RWPE2 (cell line): ENCODE measurements at regions not wholly inside any gene's neighbourhood (a gene's known extent, or its start where the extent isn't known, plus 50 kb on each side); places are given as distances from the start of the nearest gene placed in this dataset.
"Not testable (repeated sequence)": the region's sequence is repeated elsewhere in the genome, so short reads cannot be mapped to it uniquely, and the experiment has no call there.

Experiments
- ATAC-seq: fragments of 200-7000 bp; cut with Tn5 transposase; 3 replicates; pipeline ENCODE4 v1.9.1; 2021; ENCODE audit warnings: low read depth
- DNase-seq: peaks from one replicate; pipeline ENCODE4 v3.0.0-alpha.2; 2020; ENCODE audit warnings: low spot score
- H3K27ac ChIP-seq: fragments of 450-650 bp; 2 replicates; pipeline ENCODE4 v1.5.1; 2017; ENCODE audit warnings: mild to moderate bottlenecking; ENCODE audit not compliant: poor library complexity, severe bottlenecking
- H3K27me3 ChIP-seq: fragments of 250-450 bp; sonication (Bioruptor Pico); 2 replicates; pipeline ENCODE4 v1.5.1; 2021; ENCODE audit warnings: mild to moderate bottlenecking, moderate library complexity; ENCODE audit not compliant: insufficient read depth, poor library complexity, severe bottlenecking
- H3K36me3 ChIP-seq: fragments of 250-450 bp; sonication (Bioruptor Pico); 2 replicates; pipeline ENCODE4 v1.5.1; 2020; ENCODE audit warnings: low read depth, mild to moderate bottlenecking, moderate library complexity
- H3K4me1 ChIP-seq: fragments of 250-450 bp; sonication (Bioruptor Pico); 2 replicates; pipeline ENCODE4 v1.5.1; 2021; ENCODE audit warnings: mild to moderate bottlenecking, moderate library complexity; ENCODE audit not compliant: insufficient read depth, poor library complexity, severe bottlenecking
- H3K4me3 ChIP-seq: fragments of 250-450 bp; sonication (Bioruptor Pico); 2 replicates; pipeline ENCODE4 v1.5.1; 2021; ENCODE audit warnings: mild to moderate bottlenecking, moderate library complexity; ENCODE audit not compliant: severe bottlenecking
- H3K9me3 ChIP-seq: fragments of 250-450 bp; sonication (Bioruptor Pico); 2 replicates; pipeline ENCODE4 v1.5.1; 2021; ENCODE audit warnings: mild to moderate bottlenecking, moderate library complexity; ENCODE audit not compliant: severe bottlenecking
- TF ChIP-seq, protein P1 (sequence below): fragments of 450-650 bp; IDR thresholded peaks from one replicate; pipeline ENCODE4 v1.5.1; 2017; ENCODE audit warnings: mild to moderate bottlenecking, moderate library complexity; ENCODE audit not compliant: poor library complexity, severe bottlenecking

DNA sequence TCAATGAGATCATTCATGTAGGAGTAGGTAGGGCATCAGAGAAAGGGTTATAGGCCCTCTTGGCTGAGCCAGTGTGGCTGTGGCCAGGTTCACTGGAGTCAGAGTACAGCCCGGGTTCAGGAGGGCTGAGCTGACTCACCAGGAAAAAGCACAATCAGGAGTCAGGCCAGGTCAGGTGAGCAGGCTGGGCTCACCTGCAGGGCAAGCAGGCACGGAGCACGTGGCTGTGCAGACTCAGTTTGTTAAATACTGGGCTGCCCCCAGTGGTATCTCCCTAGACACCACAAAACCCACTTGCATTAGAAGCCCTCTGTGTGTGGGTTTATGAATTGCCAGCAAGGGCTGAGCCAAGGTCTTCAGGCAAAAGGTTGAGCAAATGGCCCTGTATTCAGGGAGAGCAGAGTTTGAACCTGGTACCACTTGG, 122.1 kb upstream of the SERBP1 start:
- Histone ChIP-seq H3K27me3 (no peaks in the 10 kb centered on the region), H3K36me3 (no peaks in the 10 kb centered on the region), H3K4me3 (no peak overlapping the region), H3K27ac (no peak overlapping the region), H3K4me1 (peaks cover 4% of the 10 kb centered on the region), H3K9me3 (no peaks in the 10 kb centered on the region)
- TF ChIP-seq, protein P1, sequence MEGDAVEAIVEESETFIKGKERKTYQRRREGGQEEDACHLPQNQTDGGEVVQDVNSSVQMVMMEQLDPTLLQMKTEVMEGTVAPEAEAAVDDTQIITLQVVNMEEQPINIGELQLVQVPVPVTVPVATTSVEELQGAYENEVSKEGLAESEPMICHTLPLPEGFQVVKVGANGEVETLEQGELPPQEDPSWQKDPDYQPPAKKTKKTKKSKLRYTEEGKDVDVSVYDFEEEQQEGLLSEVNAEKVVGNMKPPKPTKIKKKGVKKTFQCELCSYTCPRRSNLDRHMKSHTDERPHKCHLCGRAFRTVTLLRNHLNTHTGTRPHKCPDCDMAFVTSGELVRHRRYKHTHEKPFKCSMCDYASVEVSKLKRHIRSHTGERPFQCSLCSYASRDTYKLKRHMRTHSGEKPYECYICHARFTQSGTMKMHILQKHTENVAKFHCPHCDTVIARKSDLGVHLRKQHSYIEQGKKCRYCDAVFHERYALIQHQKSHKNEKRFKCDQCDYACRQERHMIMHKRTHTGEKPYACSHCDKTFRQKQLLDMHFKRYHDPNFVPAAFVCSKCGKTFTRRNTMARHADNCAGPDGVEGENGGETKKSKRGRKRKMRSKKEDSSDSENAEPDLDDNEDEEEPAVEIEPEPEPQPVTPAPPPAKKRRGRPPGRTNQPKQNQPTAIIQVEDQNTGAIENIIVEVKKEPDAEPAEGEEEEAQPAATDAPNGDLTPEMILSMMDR: no peak
- ATAC-seq (peak; percentile 66), DNase-seq (no peak)

DNA sequence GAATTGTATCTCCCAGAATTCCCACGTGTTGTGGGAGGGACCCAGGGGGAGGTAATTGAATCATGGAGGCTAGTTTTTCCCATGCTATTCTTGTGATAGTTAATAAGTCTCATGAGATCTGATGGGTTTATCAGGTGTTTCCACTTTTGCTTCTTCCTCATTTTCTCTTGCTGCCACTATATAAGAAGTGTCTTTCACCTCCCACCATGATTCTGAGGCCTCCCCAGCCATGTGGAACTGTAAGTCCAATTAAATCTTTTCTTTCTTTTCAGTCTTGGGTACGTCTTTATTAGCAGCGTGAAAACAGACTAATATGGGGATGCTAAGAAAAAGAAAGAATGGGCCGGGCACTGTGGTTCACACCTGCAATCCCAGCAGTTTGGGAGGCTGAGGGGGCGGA, 124.0 kb upstream of the SERBP1 start:
- not testable (repeated sequence) for H3K4me3 ChIP-seq, ATAC-seq, H3K4me1 ChIP-seq

DNA sequence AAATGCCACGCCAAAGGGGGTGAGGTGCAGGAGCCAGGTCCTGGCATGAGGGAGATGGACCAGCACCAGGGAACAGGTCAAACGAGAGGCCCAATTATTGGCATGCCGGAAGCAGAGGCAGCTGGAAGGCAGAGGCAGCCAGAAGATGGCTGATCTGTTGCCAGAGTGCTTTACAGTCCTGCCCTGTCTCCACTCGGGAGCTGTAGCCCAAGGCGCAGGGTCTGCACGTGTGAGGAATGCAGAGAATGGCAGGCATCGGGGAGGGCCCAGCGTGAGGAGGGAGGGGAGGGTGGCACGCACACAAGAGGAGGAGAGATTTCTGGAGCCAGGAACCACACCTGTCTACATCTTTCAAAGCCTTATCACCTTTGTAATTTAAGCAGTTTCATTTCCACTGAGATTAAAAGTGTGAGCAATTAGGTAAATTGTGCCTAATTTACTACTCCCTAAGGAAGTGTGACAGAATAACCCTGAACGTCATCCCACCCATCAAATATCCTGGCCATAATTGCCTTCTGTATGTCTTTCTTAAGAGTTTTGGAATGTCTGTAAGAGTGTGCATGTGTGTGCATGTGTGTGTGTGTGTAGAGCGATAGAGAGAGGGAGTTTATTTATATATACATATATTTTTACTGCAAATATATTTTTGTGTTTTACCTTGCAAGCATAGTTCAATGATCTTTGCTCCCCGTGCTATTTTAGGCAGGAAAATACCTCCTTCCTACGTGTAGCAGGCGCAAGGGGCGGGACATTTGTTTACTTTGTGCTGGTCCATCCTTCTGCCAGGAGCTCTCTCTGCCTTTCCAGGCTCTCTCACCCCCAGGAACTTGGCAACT, 125.5 kb upstream of the SERBP1 start:
- Histone ChIP-seq H3K4me1 (peaks cover 4% of the 10 kb centered on the region), H3K36me3 (no peaks in the 10 kb centered on the region), H3K27me3 (no peaks in the 10 kb centered on the region), H3K4me3 (no peak overlapping the region), H3K27ac (no peak overlapping the region), H3K9me3 (no peaks in the 10 kb centered on the region)
- TF ChIP-seq, protein P1: no peak
- ATAC-seq (no peak), DNase-seq (no peak)

More for the DNA sequence above, 124.0 kb upstream of the SERBP1 start:
- H3K27ac ChIP-seq, H3K9me3 ChIP-seq, DNase-seq, H3K27me3 ChIP-seq, H3K36me3 ChIP-seq: not testable (repeated sequence)

DNA sequence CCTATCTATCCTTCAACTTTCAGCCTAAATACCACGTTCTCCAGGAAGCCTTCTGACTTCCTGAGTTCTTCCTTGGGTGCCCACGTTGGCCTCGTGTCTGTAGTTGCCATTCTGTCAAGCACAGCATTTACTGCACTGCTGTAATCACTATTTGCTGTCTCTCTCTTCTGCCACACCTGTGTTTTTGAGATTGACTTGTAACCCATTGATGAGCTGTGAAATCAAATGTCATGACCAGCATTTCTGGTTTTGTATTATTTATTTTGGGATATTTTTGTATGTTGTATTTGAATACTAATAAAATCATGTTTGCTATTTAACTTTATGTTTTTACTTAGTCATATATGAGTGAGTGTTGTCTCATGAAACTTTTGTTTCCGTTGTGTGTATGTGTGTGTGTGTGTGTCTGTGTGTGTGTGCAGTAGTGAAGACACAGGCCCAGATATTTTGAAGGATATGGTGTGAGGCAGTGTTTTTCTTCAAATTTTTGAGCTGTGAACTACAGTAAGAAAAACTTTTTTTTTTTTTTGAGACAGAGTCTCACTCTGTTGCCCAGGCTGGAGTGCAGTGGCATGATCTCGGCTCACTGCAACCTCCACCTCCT, 126.2 kb upstream of the SERBP1 start:
- Histone ChIP-seq H3K27ac (no peak overlapping the region), H3K4me3 (no peak overlapping the region), H3K27me3 (no peaks in the 10 kb centered on the region), H3K36me3 (no peaks in the 10 kb centered on the region), H3K4me1 (peaks cover 4% of the 10 kb centered on the region), H3K9me3 (no peaks in the 10 kb centered on the region)
- DNase-seq (no peak), ATAC-seq (no peak)
- TF ChIP-seq, protein P1: no peak

DNA sequence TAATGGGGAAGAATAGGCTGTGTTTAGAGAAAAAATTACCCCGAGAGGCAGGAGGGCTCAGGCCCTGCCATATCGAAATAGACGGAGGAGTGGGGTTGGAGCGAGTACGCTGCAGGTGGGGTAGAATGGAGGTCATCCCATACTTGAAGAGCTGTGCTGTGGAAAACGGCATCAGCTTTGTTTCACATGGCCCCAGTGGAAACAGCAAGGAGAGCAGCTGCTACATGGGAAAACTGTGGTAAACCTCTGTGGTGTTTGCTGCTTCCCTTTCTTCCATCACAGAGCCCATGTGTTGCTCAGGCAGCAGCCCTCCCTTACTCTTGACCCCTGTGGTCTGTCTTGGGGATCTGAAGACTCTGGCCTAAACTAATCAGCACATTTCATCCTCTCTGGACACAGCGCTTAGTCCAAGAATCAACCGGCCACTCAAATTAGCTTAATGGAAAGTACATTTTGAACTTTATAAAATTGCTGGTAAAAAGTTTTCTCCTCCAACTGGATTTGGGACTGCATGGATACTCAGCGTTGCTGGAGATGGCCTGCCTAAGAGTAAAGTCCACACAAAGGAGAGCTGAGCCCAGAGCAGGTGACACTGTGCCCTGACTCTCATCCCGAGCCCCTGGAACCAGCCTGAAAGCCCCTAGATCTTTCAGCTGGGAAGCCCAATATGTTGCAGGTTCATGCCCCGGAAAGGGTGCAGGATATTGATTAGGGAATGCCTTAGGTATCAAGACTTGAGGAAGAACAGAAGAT, 127.1 kb upstream of the GADD45A start:
- peaks cover 6% of the 10 kb centered on the region for H3K4me1 ChIP-seq

More for the DNA sequence above, 127.1 kb upstream of the GADD45A start:
- DNase-seq (no peak), ATAC-seq (no peak)
- Histone ChIP-seq H3K36me3 (no peaks in the 10 kb centered on the region), H3K4me3 (no peak overlapping the region), H3K27me3 (no peaks in the 10 kb centered on the region), H3K9me3 (no peaks in the 10 kb centered on the region), H3K27ac (no peak overlapping the region)
- TF ChIP-seq, protein P1: no peak
